IgD-negative memory B cell (primary cell): ENCODE measurements at regions not wholly inside any gene's neighbourhood (a gene's known extent, or its start where the extent isn't known, plus 50 kb on each side); places are given as distances from the start of the nearest gene placed in this dataset.

Experiments
- H3K27ac Mint-ChIP-seq, 3 donors: one replicate each; pipeline ENCODE4 v1.8.0; 2020 to 2022; ENCODE audit warnings: mild to moderate bottlenecking in 3 of 3, mixed read lengths in 3 of 3, moderate library complexity in 1 of 3
- H3K27me3 Mint-ChIP-seq: one replicate; pipeline ENCODE4 v1.8.0; 2021; ENCODE audit warnings: mixed read lengths
- H3K36me3 Mint-ChIP-seq: one replicate; pipeline ENCODE4 v1.8.0; 2020; ENCODE audit warnings: mild to moderate bottlenecking, mixed read lengths
- H3K4me1 Mint-ChIP-seq, 3 donors: one replicate each; pipeline ENCODE4 v1.8.0; 2020 to 2022; ENCODE audit warnings: mixed read lengths in 3 of 3, mild to moderate bottlenecking in 1 of 3
- H3K4me3 Mint-ChIP-seq, 4 donors: one replicate each; pipeline ENCODE4 v1.8.0; 2020 to 2022; ENCODE audit warnings: mild to moderate bottlenecking in 4 of 4, mixed read lengths in 4 of 4, moderate library complexity in 3 of 4
- H3K9me3 Mint-ChIP-seq, 3 donors: one replicate each; pipeline ENCODE4 v1.8.0; 2020 to 2021; ENCODE audit warnings: mixed read lengths in 3 of 3, mild to moderate bottlenecking in 1 of 3

- Mint-ChIP-seq H3K4me1 (no peaks in the 10 kb centered on the region), H3K36me3 (no peaks in the 10 kb centered on the region), H3K9me3 (peaks cover 0 to 1% (median 0%) of the 10 kb centered on the region in 3 donors), H3K27me3 (no peaks in the 10 kb centered on the region), H3K27ac (no peak overlapping the region), H3K4me3 (no peak overlapping the region)
Measured at GRCh38 chr5:121763665-121764064, 88.0 kb upstream of the FTMT start.

GRCh38 chr5:121780406-121780805 lies 71.3 kb upstream of the FTMT start:
- no peak overlapping the region for H3K4me3 Mint-ChIP-seq
- no peaks in the 10 kb centered on the region for H3K27me3 Mint-ChIP-seq
- no peaks in the 10 kb centered on the region for H3K9me3 Mint-ChIP-seq
- H3K4me1 Mint-ChIP-seq: no peaks in the 10 kb centered on the region
- H3K27ac Mint-ChIP-seq: no peak overlapping the region
- no peaks in the 10 kb centered on the region for H3K36me3 Mint-ChIP-seq

GRCh38 chr5:121783700-121784099 lies 68.0 kb upstream of the FTMT start:
- Mint-ChIP-seq H3K36me3 (no peaks in the 10 kb centered on the region), H3K4me3 (no peak overlapping the region), H3K9me3 (peaks cover 0 to 2% (median 0%) of the 10 kb centered on the region in 3 donors), H3K27ac (no peak overlapping the region), H3K4me1 (no peaks in the 10 kb centered on the region), H3K27me3 (no peaks in the 10 kb centered on the region)

GRCh38 chr5:121793791-121794190 lies 57.9 kb upstream of the FTMT start:
- Mint-ChIP-seq H3K36me3 (no peaks in the 10 kb centered on the region), H3K4me1 (no peaks in the 10 kb centered on the region), H3K9me3 (no peaks in the 10 kb centered on the region), H3K27ac (no peak overlapping the region), H3K27me3 (no peaks in the 10 kb centered on the region), H3K4me3 (no peak overlapping the region)

GRCh38 chr5:121795511-121795910 lies 56.2 kb upstream of the FTMT start:
- Mint-ChIP-seq H3K27ac (peak overlapping the region in 1 of 3 donors; percentile 59), H3K4me1 (no peaks in the 10 kb centered on the region), H3K36me3 (no peaks in the 10 kb centered on the region), H3K4me3 (no peak overlapping the region), H3K9me3 (no peaks in the 10 kb centered on the region), H3K27me3 (no peaks in the 10 kb centered on the region)

GRCh38 chr5:121797681-121798518 lies 53.8 kb upstream of the FTMT start:
- Mint-ChIP-seq H3K27me3 (no peaks in the 10 kb centered on the region), H3K9me3 (no peaks in the 10 kb centered on the region), H3K4me1 (no peaks in the 10 kb centered on the region), H3K27ac (no peak overlapping the region), H3K4me3 (no peak overlapping the region), H3K36me3 (no peaks in the 10 kb centered on the region)
